Gastroesophageal sphincter (tissue), 3 donors: ENCODE measurements at regions not wholly inside any gene's neighbourhood (a gene's known extent, or its start where the extent isn't known, plus 50 kb on each side); places are given as distances from the start of the nearest gene placed in this dataset.
"Not testable (repeated sequence)": the region's sequence is repeated elsewhere in the genome, so short reads cannot be mapped to it uniquely, and the experiment has no call there.

Experiments used
- CTCF ChIP-seq, 4 experiments: fragments of 200-600 bp in 2 of 4; fragments of 450-650 bp in 2 of 4; sonication (generic) in 1 of 4; IDR thresholded peaks; one replicate each; pipeline ENCODE4 v1.5.1; 2017 to 2019; ENCODE audit warnings: antibody characterized with exemption in 4 of 4, mild to moderate bottlenecking in 2 of 4, moderate library complexity in 2 of 4
- EP300 ChIP-seq: sonication (generic); formaldehyde crosslinking; IDR thresholded peaks from one replicate; pipeline ENCODE4 v1.6.1; 2017; ENCODE audit warnings: antibody characterized with exemption, mild to moderate bottlenecking
- POLR2A ChIP-seq, 2 donors: fragments of 450-650 bp; IDR thresholded peaks; one replicate each; pipeline ENCODE4 v1.6.1; 2017; ENCODE audit warnings: antibody characterized with exemption in 2 of 2, mild to moderate bottlenecking in 2 of 2, moderate library complexity in 1 of 2
- POLR2AphosphoS5 ChIP-seq: sonication (generic); formaldehyde crosslinking; IDR thresholded peaks from one replicate; pipeline ENCODE4 v1.6.1; 2017; ENCODE audit warnings: antibody characterized with exemption

- TF ChIP-seq CTCF (IDR thresholded peaks at IDR 0.05); EP300; POLR2A (IDR thresholded peaks at IDR 0.05); POLR2AphosphoS5: not testable (repeated sequence)
Measured at GRCh38 chr10:28994802-28995201, 294.1 kb upstream of the LYZL1 start.
